ENCODE measurements at regions not wholly inside any gene's neighbourhood (a gene's known extent, or its start where the extent isn't known, plus 50 kb on each side); places are given as distances from the start of the nearest gene placed in this dataset.

DNA sequence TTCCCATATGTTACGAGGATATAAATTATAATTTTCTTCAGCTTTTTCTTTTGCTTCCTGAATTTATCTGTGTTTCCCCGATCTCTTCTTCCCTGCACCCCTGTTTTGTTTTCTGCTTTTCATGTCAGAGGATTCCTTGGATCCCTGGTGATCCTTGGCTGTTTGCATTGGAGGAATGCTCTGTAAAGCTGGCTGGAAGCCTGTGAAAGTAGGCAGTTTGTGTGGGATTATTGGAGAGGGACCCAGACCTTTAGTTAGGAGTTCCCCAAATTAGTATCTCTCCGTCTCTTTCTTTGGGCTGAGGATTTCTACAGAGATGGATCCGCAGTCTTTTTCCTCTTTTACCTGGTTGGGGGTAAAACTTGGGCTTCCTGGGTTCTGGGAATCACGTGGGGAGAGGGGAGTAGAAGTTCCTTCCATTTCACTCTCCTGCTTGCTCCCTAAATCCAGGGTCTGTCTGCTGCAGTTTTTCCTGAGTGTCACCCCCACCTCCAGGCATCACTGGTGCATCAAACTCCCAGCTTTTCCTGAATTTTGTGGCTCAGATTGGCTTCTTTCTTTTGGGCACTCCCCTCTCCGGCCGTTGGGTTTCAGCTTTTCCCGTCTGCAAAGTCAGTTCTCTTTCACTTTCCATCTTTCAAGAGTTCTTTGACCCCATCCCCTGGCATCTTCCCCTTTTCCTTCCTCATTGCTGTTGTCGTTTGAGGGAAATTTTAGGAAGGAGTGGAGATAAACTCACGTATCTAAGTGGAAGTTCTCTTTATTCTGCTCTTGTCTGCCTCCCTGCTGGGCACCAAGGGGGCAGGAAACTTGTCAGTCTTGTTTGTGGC lies 79.1 kb upstream of the ALX4 start:
- TF ChIP-seq, protein P1, sequence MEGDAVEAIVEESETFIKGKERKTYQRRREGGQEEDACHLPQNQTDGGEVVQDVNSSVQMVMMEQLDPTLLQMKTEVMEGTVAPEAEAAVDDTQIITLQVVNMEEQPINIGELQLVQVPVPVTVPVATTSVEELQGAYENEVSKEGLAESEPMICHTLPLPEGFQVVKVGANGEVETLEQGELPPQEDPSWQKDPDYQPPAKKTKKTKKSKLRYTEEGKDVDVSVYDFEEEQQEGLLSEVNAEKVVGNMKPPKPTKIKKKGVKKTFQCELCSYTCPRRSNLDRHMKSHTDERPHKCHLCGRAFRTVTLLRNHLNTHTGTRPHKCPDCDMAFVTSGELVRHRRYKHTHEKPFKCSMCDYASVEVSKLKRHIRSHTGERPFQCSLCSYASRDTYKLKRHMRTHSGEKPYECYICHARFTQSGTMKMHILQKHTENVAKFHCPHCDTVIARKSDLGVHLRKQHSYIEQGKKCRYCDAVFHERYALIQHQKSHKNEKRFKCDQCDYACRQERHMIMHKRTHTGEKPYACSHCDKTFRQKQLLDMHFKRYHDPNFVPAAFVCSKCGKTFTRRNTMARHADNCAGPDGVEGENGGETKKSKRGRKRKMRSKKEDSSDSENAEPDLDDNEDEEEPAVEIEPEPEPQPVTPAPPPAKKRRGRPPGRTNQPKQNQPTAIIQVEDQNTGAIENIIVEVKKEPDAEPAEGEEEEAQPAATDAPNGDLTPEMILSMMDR (conservative IDR thresholded peaks at IDR 0.05; ENCODE audit: low read depth, low read length): 0 out of 2 replicates have a peak, but pooled peaks have one; percentile 17
- no peak for TF ChIP-seq EZH2 (IDR thresholded peaks at IDR 0.05; ENCODE audit: borderline replicate concordance, low read depth, low read length, poor library complexity, severe bottlenecking)
